ENCODE measurements at regions not wholly inside any gene's neighbourhood (a gene's known extent, or its start where the extent isn't known, plus 50 kb on each side); places are given as distances from the start of the nearest gene placed in this dataset.

GRCh38 chr12:131528667-131529066 is 182.2 kb upstream of the SFSWAP start:
- TF ChIP-seq CTCF (optimal IDR thresholded peaks at IDR 0.05 in 1 of 3, IDR thresholded peaks at IDR 0.05 in 1 of 3, conservative IDR thresholded peaks at IDR 0.05 in 1 of 3; ENCODE audit: extremely low read depth in 1 of 3, insufficient read depth in 2 of 3, low read length in 3 of 3) = no peak
- no peak for TF ChIP-seq EZH2 (IDR thresholded peaks at IDR 0.05; ENCODE audit: low read length)
- Histone ChIP-seq H3K79me2 (ENCODE audit: control insufficient read depth, insufficient read depth, low read length) (no peaks in the 10 kb centered on the region), H3K27ac (ENCODE audit: control insufficient read depth, insufficient read depth, low read length) (no peak overlapping the region), H3K9me1 (ENCODE audit: control insufficient read depth, extremely low read depth, insufficient read depth, low read length) (no peaks in the 10 kb centered on the region), H2AFZ (ENCODE audit: control insufficient read depth, low read length) (no peak overlapping the region), H3K4me1 (ENCODE audit: control insufficient read depth, extremely low read depth, insufficient read depth, low read length) (no peaks in the 10 kb centered on the region), H3K4me2 (ENCODE audit: control insufficient read depth, extremely low read depth, insufficient read depth, low read depth, low read length) (no peak overlapping the region), H3K4me3 (ENCODE audit: control insufficient read depth in 2 of 3, extremely low read depth in 1 of 3, insufficient read depth in 2 of 3, low read depth in 1 of 3, low read length in 3 of 3) (no peak overlapping the region), H3K9ac (ENCODE audit: control insufficient read depth, extremely low read depth, insufficient read depth, low read length) (no peak overlapping the region), H4K20me1 (ENCODE audit: control insufficient read depth, extremely low read depth, insufficient read depth, low read length) (no peaks in the 10 kb centered on the region), H3K9me3 (ENCODE audit: control insufficient read depth, low read depth, low read length) (no peaks in the 10 kb centered on the region), H3K36me3 (ENCODE audit: control insufficient read depth in 2 of 2, extremely low read depth in 1 of 2, insufficient read depth in 2 of 2, low read length in 2 of 2) (no peaks in the 10 kb centered on the region), H3K27me3 (ENCODE audit: control insufficient read depth, extremely low read depth, insufficient read depth, low read length) (no peaks in the 10 kb centered on the region)
- FAIRE-seq = no peak
- dilution Hi-C loops (cut with MboI; ENCODE audit: extremely low pct_ligation_motif_present, low sequenced_read_pairs) = no loop called here
- no peak for DNase-seq (ENCODE audit: low read depth, low spot score)

DNA sequence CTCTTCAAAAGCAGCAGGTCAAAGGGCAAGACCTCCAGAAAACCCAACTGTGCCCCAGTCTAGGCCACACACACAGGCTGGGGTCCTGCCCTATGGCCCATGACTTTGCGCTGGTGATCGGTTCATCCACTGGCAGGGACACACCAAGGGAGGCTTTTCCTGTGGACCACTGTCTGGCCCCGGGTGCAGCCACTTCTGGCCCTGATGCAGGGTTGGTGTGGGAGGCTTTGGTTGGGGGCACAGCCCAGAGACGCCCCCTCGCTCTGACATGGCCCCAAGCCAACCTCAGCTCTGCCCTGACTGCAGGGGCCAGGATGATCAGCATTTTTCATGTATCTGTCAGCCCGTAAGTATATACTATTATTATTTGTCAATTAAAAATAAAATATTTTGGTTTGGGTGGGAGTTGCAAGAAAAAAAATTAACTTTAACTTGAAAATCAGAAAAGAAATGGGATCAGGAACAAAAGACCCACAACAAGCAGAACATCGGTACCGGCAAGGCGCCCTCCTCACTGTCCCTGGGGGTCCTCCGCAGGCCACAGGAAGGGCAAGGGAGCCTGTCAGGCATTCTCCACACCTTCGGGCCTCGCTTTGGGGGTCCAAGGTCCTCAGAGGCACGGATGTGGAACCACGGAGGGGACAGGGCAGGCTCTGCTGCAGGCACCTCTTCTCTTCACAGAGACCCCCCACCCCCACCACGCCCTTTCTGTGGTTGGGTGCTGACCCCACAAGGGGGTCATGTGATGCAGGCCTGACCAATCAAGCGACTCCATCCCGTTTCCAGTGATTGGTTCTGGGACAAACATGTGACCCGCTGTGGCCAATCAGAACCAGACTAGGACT is 181.5 kb upstream of the SFSWAP start:
- Histone ChIP-seq H4K20me1 (ENCODE audit: control insufficient read depth, extremely low read depth, insufficient read depth, low read length) (no peaks in the 10 kb centered on the region), H2AFZ (ENCODE audit: control insufficient read depth, low read length) (no peak overlapping the region), H3K36me3 (ENCODE audit: control insufficient read depth in 2 of 2, extremely low read depth in 1 of 2, insufficient read depth in 2 of 2, low read length in 2 of 2) (no peaks in the 10 kb centered on the region), H3K9ac (ENCODE audit: control insufficient read depth, extremely low read depth, insufficient read depth, low read length) (no peak overlapping the region), H3K79me2 (ENCODE audit: control insufficient read depth, insufficient read depth, low read length) (no peaks in the 10 kb centered on the region), H3K4me1 (ENCODE audit: control insufficient read depth, extremely low read depth, insufficient read depth, low read length) (no peaks in the 10 kb centered on the region), H3K9me1 (ENCODE audit: control insufficient read depth, extremely low read depth, insufficient read depth, low read length) (no peaks in the 10 kb centered on the region), H3K4me3 (ENCODE audit: control insufficient read depth in 2 of 3, extremely low read depth in 1 of 3, insufficient read depth in 2 of 3, low read depth in 1 of 3, low read length in 3 of 3) (no peak overlapping the region), H3K27ac (ENCODE audit: control insufficient read depth, insufficient read depth, low read length) (no peak overlapping the region), H3K4me2 (ENCODE audit: control insufficient read depth, extremely low read depth, insufficient read depth, low read depth, low read length) (no peak overlapping the region), H3K27me3 (ENCODE audit: control insufficient read depth, extremely low read depth, insufficient read depth, low read length) (no peaks in the 10 kb centered on the region), H3K9me3 (ENCODE audit: control insufficient read depth, low read depth, low read length) (no peaks in the 10 kb centered on the region)
- dilution Hi-C loops (cut with MboI; ENCODE audit: extremely low pct_ligation_motif_present, low sequenced_read_pairs) = no loop called here
- DNase-seq (ENCODE audit: low read depth, low spot score) (no peak), FAIRE-seq (no peak)
- TF ChIP-seq CTCF (optimal IDR thresholded peaks at IDR 0.05 in 1 of 3, IDR thresholded peaks at IDR 0.05 in 1 of 3, conservative IDR thresholded peaks at IDR 0.05 in 1 of 3; ENCODE audit: extremely low read depth in 1 of 3, insufficient read depth in 2 of 3, low read length in 3 of 3) (no peak), EZH2 (IDR thresholded peaks at IDR 0.05; ENCODE audit: low read length) (no peak)

Measured in keratinocyte (primary cell).